Retinal pigment epithelial cell (primary cell): ENCODE measurements at regions not wholly inside any gene's neighbourhood (a gene's known extent, or its start where the extent isn't known, plus 50 kb on each side); places are given as distances from the start of the nearest gene placed in this dataset.
A peak's percentile ranks its signal among the peaks of the same experiment; 100 is the strongest.

ENCODE experiments used
- DNase-seq: peaks from one replicate; pipeline ENCODE4 v3.0.0-alpha.2; 2010; ENCODE audit warnings: low read depth
- H3K4me3 ChIP-seq: 2 replicates; pipeline ENCODE4 v1.5.1; 2011; ENCODE audit warnings: mild to moderate bottlenecking, low read length, control low read depth, moderate library complexity
- TF ChIP-seq, protein P1 (sequence below): conservative IDR thresholded peaks from 2 replicates; pipeline ENCODE4 v1.5.1; 2011; ENCODE audit warnings: low read depth, low read length, control low read depth, inconsistent platforms

DNA sequence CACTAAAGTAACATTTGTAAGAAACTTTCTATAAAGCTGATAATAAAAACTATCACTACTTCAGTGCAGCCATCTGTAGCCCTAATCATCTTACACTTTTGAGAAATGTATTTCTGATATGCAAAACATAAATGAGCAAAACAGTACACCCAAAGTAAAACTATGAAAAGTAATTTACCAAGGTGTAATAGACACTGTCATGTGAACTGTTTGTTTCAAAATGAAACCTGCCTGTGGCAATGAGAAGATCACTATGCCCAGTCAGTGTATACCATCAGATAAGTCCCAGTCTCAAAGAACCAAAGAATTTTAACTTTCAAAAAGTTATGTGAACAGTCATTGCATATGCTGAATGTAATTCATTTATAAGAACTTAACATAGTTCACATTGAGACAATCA, 398.1 kb downstream of the CDC14C start:
- no peak for DNase-seq
- TF ChIP-seq, protein P1, sequence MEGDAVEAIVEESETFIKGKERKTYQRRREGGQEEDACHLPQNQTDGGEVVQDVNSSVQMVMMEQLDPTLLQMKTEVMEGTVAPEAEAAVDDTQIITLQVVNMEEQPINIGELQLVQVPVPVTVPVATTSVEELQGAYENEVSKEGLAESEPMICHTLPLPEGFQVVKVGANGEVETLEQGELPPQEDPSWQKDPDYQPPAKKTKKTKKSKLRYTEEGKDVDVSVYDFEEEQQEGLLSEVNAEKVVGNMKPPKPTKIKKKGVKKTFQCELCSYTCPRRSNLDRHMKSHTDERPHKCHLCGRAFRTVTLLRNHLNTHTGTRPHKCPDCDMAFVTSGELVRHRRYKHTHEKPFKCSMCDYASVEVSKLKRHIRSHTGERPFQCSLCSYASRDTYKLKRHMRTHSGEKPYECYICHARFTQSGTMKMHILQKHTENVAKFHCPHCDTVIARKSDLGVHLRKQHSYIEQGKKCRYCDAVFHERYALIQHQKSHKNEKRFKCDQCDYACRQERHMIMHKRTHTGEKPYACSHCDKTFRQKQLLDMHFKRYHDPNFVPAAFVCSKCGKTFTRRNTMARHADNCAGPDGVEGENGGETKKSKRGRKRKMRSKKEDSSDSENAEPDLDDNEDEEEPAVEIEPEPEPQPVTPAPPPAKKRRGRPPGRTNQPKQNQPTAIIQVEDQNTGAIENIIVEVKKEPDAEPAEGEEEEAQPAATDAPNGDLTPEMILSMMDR, result no peak
- H3K4me3 ChIP-seq, result no peak overlapping the region

DNA sequence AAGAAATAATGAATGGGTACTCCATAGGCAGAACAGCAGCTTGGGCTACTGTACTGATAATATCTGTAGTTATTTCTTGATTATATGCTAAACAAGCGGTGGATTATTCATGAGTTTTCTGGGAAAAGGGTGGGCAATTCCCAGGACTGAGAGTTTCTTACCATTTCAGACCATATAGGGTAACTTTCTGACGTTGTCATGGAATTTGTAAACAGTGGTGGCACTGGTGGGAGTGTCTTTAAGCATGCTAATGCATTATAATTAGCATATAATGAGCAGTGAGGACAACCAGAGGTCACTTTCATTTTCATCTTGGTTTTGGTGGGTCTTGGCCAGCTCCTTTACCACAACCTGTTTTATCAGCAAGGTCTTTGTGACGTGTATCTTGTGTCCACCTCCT, 399.7 kb downstream of the CDC14C start:
- H3K4me3 ChIP-seq, result no peak overlapping the region
- TF ChIP-seq, protein P1, result no peak
- DNase-seq, result no peak

DNA sequence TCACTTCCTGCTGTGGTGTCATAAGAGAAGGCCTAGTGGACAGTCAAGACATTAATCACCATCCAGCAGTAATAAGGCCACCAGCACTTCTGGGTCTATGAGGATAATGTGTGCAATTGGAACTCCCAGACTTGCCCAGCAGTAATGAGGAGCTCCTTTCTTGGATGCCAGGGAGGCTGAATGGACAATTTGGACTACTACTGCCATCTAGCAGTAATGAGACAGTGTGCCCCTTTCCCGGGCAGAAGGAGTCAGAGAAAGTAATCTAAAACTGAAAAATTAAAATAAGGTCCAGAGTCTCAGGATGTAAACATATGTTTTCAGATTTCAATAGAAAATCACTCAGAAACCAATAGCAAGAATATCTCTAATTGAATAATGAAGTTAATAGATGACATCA, 400.4 kb downstream of the CDC14C start:
- no peak overlapping the region for H3K4me3 ChIP-seq
- DNase-seq, result no peak
- TF ChIP-seq, protein P1, result peak; percentile 4

DNA sequence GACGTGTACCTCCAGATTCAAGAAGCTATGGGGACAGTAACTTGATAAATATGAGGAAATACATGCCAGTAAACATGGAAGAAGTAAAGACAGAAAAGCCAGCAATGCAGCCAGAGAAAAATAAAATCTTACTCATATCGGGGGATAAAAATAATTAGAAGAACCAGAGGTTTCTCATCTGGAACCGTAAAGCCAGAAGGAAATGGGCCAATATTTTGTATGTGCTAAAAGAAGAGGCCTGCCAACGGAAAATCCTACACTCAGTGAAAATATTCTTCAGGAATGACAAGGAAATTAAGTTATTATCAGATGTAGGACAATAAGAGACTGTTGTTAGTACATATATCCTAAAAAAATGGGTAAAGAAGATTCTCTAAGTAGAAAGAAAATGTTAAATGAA, 401.2 kb downstream of the CDC14C start:
- DNase-seq, result no peak
- H3K4me3 ChIP-seq, result no peak overlapping the region
- TF ChIP-seq, protein P1, result no peak

DNA sequence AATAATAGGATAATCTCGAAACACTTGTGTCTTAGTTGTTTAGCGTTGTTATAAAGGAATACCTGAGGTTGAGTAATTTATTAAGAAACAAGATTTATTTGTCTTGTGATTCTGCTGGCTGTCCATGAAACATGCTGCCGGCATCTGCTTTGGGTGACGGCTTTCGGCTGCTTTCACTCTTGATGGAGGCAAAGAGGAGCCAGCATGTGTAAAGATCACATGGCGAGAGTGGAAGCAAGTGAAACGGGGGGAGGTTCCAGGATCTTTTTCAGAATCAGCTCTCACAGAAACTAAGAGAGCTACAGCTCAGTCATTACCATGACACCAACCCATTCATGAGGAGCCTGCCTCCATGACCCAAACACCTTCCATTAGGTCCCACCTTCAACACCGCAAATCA, 402.8 kb downstream of the CDC14C start:
- H3K4me3 ChIP-seq, result no peak overlapping the region
- TF ChIP-seq, protein P1, result no peak
- DNase-seq, result no peak

DNA sequence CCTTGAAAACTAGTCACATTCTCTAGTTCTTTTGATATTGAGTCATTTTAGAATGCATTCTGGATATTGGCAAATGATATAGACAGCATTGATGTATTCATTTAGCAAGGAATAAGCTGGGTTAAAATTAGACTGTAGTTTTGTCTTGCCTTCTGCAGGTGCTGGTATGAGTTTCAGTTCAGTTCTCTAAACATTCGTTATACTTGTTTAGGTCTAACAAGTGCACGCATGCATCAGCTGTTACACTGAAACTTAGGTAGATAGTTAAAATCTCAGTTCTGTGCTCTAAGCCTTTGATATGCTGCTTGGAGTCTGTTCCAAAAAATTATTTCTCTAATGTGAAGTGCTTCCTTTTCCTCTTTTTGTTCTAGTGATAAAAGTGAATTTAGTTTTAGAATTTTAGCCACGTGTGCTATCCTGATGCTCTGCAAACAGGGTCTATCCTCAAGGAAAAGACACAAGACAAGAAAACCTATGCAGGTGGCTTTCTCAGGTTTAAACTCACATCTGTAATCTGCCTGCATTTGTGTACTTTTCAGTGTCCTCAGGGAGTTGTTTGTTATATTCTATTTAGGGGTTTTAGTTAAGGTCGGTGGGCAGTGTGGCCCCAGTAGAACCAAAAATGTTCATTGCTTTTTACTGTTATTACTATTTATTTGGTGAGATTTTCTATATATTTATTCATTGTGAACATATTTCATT, 409.0 kb downstream of the CDC14C start:
- DNase-seq, result no peak
- no peak overlapping the region for H3K4me3 ChIP-seq
- TF ChIP-seq, protein P1, result no peak

DNA sequence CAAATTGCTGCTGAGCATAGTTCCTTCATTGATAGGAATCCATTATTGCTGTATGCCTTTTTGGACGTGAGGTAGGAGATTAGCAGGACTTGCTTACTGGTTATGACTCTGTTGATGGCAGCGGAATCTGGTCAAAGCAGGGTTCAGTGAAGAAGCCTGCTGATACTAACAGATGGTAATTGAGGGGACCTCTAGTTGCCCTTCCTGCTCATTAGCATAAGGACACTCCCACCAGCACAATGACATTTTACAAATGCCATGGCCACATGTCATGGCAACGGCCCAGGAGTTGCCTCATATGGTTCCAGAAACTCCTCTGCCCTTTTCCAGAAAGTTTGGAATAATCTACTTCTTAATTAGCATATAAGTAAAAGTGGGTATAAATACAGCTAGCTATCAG, 417.5 kb downstream of the CDC14C start:
- TF ChIP-seq, protein P1, result no peak
- no peak overlapping the region for H3K4me3 ChIP-seq
- DNase-seq, result no peak
